Lower leg skin (tissue), 4 donors: ENCODE measurements at regions not wholly inside any gene's neighbourhood (a gene's known extent, or its start where the extent isn't known, plus 50 kb on each side); places are given as distances from the start of the nearest gene placed in this dataset.

Experiments used
- DNase-seq, 2 donors: peaks; one replicate each; pipeline ENCODE4 v3.0.0-alpha.2; 2019; ENCODE audit warnings: low spot score in 2 of 2
- H3K4me3 ChIP-seq: fragments of 200-600 bp; sonication (generic); 2 replicates; pipeline ENCODE4 v1.5.1; 2017; ENCODE audit warnings: mild to moderate bottlenecking, low read depth; ENCODE audit not compliant: poor library complexity, severe bottlenecking
- CTCF ChIP-seq, 3 donors: fragments of 450-650 bp; IDR thresholded peaks; one replicate each; pipeline ENCODE4 v1.5.1; 2016; ENCODE audit warnings: antibody characterized with exemption in 3 of 3, mild to moderate bottlenecking in 3 of 3, moderate library complexity in 2 of 3
- POLR2A ChIP-seq, 2 donors: fragments of 450-650 bp; IDR thresholded peaks; one replicate each; pipeline ENCODE4 v1.6.1; 2016 to 2017; ENCODE audit warnings: antibody characterized with exemption in 2 of 2, mild to moderate bottlenecking in 1 of 2, moderate library complexity in 1 of 2
- WGBS, 2 donors: methylation state at CpG; one replicate each; pipeline ENCODE4 v1.1.5; 2018; 5-methylcytosine and 5-hydroxymethylcytosine counted together
- intact Hi-C: fragments of 100-400 bp; cut with DNase I; formaldehyde crosslinking; loops from one replicate; pipeline ENCODE4 v1.15.0; 2023; ENCODE audit warnings: low total_unique reads

DNA sequence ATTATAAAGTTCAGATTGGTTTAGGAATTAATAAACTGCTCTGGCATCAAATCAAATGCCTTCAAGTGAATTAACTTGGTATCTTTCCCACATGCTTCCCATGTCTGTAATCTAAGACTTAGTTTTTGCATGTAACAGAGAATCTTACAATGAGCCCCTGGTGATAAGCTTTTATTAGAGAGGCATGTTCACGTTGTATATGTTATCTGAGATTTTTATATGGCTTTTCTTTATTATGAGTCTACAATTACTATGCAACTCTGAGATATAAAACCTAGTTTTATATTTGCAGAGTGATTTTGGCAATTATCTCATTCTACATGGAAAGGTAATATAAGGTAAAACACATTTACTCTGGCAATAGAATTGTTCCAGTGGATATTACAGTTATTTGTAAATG lies 1578.4 kb upstream of the IGFBP7 start:
- intact Hi-C loops: no loop called here
- WGBS, 2 donors: 23 to 43% methylated on average over 1 of the region's 1 CpG
- no peak overlapping the region for H3K4me3 ChIP-seq
- DNase-seq: no peak
- TF ChIP-seq CTCF (IDR thresholded peaks at IDR 0.05): no peak
- TF ChIP-seq POLR2A (IDR thresholded peaks at IDR 0.05): no peak

- TF ChIP-seq CTCF (IDR thresholded peaks at IDR 0.05) (no peak), POLR2A (IDR thresholded peaks at IDR 0.05) (no peak)
- no peak overlapping the region for H3K4me3 ChIP-seq
- intact Hi-C loops: no loop called here
- 76 to 91% methylated on average over 1 of the region's 1 CpG for WGBS, 2 donors
- DNase-seq: no peak
Measured at GRCh38 chr4:58679886-58680285, 1569.7 kb upstream of the IGFBP7 start.

DNA sequence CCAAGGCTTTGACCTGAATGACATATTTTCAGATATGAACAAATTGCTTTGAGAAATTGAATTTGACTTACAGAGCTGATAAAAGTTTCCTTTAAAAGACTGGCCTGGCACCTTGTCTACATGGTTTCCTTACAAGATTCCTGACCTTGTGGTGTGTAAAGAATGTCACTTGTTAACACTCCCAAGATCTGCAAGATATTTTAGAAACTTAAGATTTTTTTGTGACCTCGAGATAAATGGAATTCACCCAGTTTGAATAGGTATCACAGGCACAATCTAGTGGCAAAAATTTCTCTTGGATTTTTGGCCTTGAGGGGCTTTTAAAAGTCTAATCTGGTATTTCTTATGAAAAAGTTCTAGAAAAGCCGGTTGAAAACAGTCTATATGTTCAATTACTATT lies 1568.9 kb upstream of the IGFBP7 start:
- DNase-seq: no peak
- no peak overlapping the region for H3K4me3 ChIP-seq
- no peak for TF ChIP-seq CTCF (IDR thresholded peaks at IDR 0.05)
- no peak for TF ChIP-seq POLR2A (IDR thresholded peaks at IDR 0.05)
- intact Hi-C loops: no loop called here
- WGBS, 2 donors: 56 to 63% methylated on average over 2 of the region's 2 CpGs

DNA sequence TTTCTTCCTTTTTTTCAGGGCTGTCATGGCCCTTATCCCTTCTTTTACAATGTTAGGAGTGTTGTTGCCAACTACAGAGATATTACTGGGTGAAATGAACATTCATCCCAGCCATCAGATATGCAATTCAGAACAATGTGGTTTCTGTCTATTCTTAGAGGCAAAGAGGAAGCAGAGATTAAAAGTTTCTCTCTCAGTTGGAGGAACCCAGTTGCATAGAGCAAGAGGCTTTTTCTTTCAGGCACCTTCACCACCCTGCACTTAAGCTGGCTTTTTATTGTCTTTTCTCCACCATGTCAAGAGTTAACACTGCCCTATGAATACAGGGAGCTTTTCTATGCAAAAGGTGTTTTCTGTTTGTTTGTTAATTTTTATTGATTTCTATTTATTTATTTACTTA lies 1559.6 kb upstream of the IGFBP7 start:
- intact Hi-C loops: no loop called here
- no peak overlapping the region for H3K4me3 ChIP-seq
- DNase-seq: no peak
- TF ChIP-seq POLR2A (IDR thresholded peaks at IDR 0.05) (no peak), CTCF (IDR thresholded peaks at IDR 0.05) (no peak)

DNA sequence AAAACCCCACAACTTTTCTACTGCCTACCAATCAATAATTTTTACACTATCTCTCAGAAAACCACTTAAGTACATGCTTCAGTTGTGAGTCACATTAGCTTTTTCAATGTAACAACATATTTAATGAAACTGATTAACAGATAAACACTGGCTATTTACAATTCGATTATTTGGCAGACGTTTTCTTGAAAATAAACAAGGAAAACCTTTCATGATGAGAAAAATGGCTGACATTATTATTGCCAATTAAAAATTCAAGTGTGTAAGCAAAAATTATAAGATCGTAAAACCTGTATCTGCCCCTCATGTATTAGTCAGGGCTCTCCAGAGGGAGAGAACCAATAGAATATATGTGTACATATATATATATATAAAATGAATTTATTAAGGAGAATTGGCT lies 1555.5 kb upstream of the IGFBP7 start:
- 66 to 81% methylated on average over 3 of the region's 3 CpGs for WGBS, 2 donors
- TF ChIP-seq CTCF (IDR thresholded peaks at IDR 0.05) (no peak), POLR2A (IDR thresholded peaks at IDR 0.05) (no peak)
- DNase-seq: no peak
- no peak overlapping the region for H3K4me3 ChIP-seq
- intact Hi-C loops: no loop called here

GRCh38 chr4:58658701-58659100 lies 1548.5 kb upstream of the IGFBP7 start:
- no peak for DNase-seq
- intact Hi-C loops: no loop called here
- H3K4me3 ChIP-seq: no peak overlapping the region
- 72 to 76% methylated on average over 2 of the region's 2 CpGs for WGBS, 2 donors
- TF ChIP-seq CTCF (IDR thresholded peaks at IDR 0.05): no peak
